OCI-LY3 (cell line): ENCODE measurements at regions not wholly inside any gene's neighbourhood (a gene's known extent, or its start where the extent isn't known, plus 50 kb on each side); places are given as distances from the start of the nearest gene placed in this dataset.
A peak's percentile ranks its signal among the peaks of the same experiment; 100 is the strongest.

Source experiments
- H2AFZ ChIP-seq: fragments of 200-600, 300-600 bp; shearing (Covaris generic); 2 replicates; pipeline ENCODE4 v1.6.0; 2014; ENCODE audit warnings: antibody characterized with exemption, low read depth, low read length
- H3K27ac ChIP-seq: fragments of 200-600, 300-600 bp; sonication (generic); 2 replicates; pipeline ENCODE4 v1.5.1; 2014; ENCODE audit warnings: mild to moderate bottlenecking, low read length, moderate library complexity, mixed read lengths
- H3K27me3 ChIP-seq: fragments of 200-600, 300-600 bp; sonication (generic); 2 replicates; pipeline ENCODE4 v1.6.1; 2014; ENCODE audit warnings: low read depth, low read length, mixed read lengths
- H3K36me3 ChIP-seq: fragments of 200-600, 300-600 bp; sonication (generic); replicated peaks from 2 replicates; pipeline ENCODE3; 2014; ENCODE audit warnings: low read depth, low read length, mixed read lengths
- H3K4me1 ChIP-seq: fragments of 300-600, 200-600 bp; sonication (generic); 2 replicates; pipeline ENCODE4 v1.6.1; 2014; ENCODE audit warnings: low read length, mixed read lengths
- H3K4me2 ChIP-seq: fragments of 200-600, 300-600 bp; sonication (generic); 2 replicates; pipeline ENCODE4 v1.6.1; 2014; ENCODE audit warnings: low read length, mixed read lengths
- H3K4me3 ChIP-seq: fragments of 300-600, 200-600 bp; sonication (generic); 2 replicates; pipeline ENCODE4 v1.5.1; 2014; ENCODE audit warnings: antibody characterized with exemption, mild to moderate bottlenecking, low read length, moderate library complexity
- H3K79me2 ChIP-seq: fragments of 300-600, 200-600 bp; shearing (Covaris generic); 2 replicates; pipeline ENCODE4 v1.6.1; 2014; ENCODE audit warnings: mild to moderate bottlenecking, low read length, mixed read lengths
- H3K9ac ChIP-seq: fragments of 300-600, 200-600 bp; shearing (Covaris generic); 2 replicates; pipeline ENCODE4 v1.6.0; 2014; ENCODE audit warnings: mild to moderate bottlenecking, low read length, moderate library complexity
- H3K9me3 ChIP-seq: fragments of 200-600, 300-600 bp; shearing (Covaris generic); 2 replicates; pipeline ENCODE4 v1.6.1; 2014; ENCODE audit warnings: low read length, mixed read lengths; ENCODE audit not compliant: insufficient read depth
- H4K20me1 ChIP-seq: fragments of 200-600, 300-600 bp; sonication (generic); 2 replicates; pipeline ENCODE4 v1.6.1; 2016; ENCODE audit warnings: low read length, mixed read lengths; ENCODE audit not compliant: insufficient read depth
- CTCF ChIP-seq: fragments of 200-600, 300-600 bp; sonication (generic); IDR thresholded peaks from 2 replicates; pipeline ENCODE4 v1.5.1; 2014; ENCODE audit warnings: antibody characterized with exemption, low read length, low read depth
- EZH2phosphoT487 ChIP-seq: fragments of 200-600 bp; shearing (Covaris generic); IDR thresholded peaks from 2 replicates; pipeline ENCODE4 v1.6.1; 2018; ENCODE audit warnings: antibody characterized with exemption, mixed run types, low read depth

- peaks cover 4% of the 10 kb centered on the region for H3K36me3 ChIP-seq
- 0 out of 2 replicates have a peak, but pooled peaks cover 7% of the 10 kb centered on the region for H3K9me3 ChIP-seq
- no peaks in the 10 kb centered on the region for H3K4me1 ChIP-seq
- no peak overlapping the region for H3K9ac ChIP-seq
- H3K4me2 ChIP-seq: no peak overlapping the region
- H4K20me1 ChIP-seq: no peaks in the 10 kb centered on the region
- H3K27me3 ChIP-seq: no peaks in the 10 kb centered on the region
- H3K79me2 ChIP-seq: no peaks in the 10 kb centered on the region
- no peak overlapping the region for H3K4me3 ChIP-seq
- H2AFZ ChIP-seq: no peak overlapping the region
- H3K27ac ChIP-seq: no peak overlapping the region
- TF ChIP-seq CTCF (no peak), EZH2phosphoT487 (no peak)
Measured at GRCh38 chr17:12369065-12369464, 296.6 kb upstream of the MYOCD start.

GRCh38 chr17:12376276-12376675 is 289.4 kb upstream of the MYOCD start:
- no peaks in the 10 kb centered on the region for H3K4me1 ChIP-seq
- TF ChIP-seq CTCF (no peak), EZH2phosphoT487 (no peak)
- no peak overlapping the region for H3K4me2 ChIP-seq

GRCh38 chr17:12386225-12386624 is 279.5 kb upstream of the MYOCD start:
- H3K79me2 ChIP-seq: no peaks in the 10 kb centered on the region

More at GRCh38 chr17:12376276-12376675, 289.4 kb upstream of the MYOCD start:
- Histone ChIP-seq H4K20me1 (no peaks in the 10 kb centered on the region), H3K36me3 (no peaks in the 10 kb centered on the region), H3K9me3 (no peaks in the 10 kb centered on the region), H3K4me3 (no peak overlapping the region), H3K79me2 (no peaks in the 10 kb centered on the region), H3K9ac (no peak overlapping the region), H2AFZ (0 out of 2 replicates have a peak overlapping the region, but pooled peaks have one; percentile 54), H3K27ac (no peak overlapping the region), H3K27me3 (no peaks in the 10 kb centered on the region)

GRCh38 chr17:12388226-12388625 is 277.5 kb upstream of the MYOCD start:
- H2AFZ ChIP-seq: no peak overlapping the region
- H3K36me3 ChIP-seq: no peaks in the 10 kb centered on the region
- no peak overlapping the region for H3K9ac ChIP-seq
- no peak overlapping the region for H3K4me3 ChIP-seq
- H3K27me3 ChIP-seq: no peaks in the 10 kb centered on the region
- no peaks in the 10 kb centered on the region for H3K4me1 ChIP-seq
- no peaks in the 10 kb centered on the region for H3K9me3 ChIP-seq
- no peak overlapping the region for H3K4me2 ChIP-seq
- H4K20me1 ChIP-seq: no peaks in the 10 kb centered on the region
- no peak for TF ChIP-seq CTCF
- H3K79me2 ChIP-seq: no peaks in the 10 kb centered on the region
- no peak overlapping the region for H3K27ac ChIP-seq

More at GRCh38 chr17:12386225-12386624, 279.5 kb upstream of the MYOCD start:
- H3K4me1 ChIP-seq: no peaks in the 10 kb centered on the region
- no peaks in the 10 kb centered on the region for H4K20me1 ChIP-seq
- H3K9ac ChIP-seq: no peak overlapping the region
- TF ChIP-seq EZH2phosphoT487 (no peak), CTCF (no peak)
- no peaks in the 10 kb centered on the region for H3K9me3 ChIP-seq
- H3K4me3 ChIP-seq: no peak overlapping the region
- H3K27ac ChIP-seq: no peak overlapping the region
- no peaks in the 10 kb centered on the region for H3K36me3 ChIP-seq
- no peaks in the 10 kb centered on the region for H3K27me3 ChIP-seq
- no peak overlapping the region for H2AFZ ChIP-seq
- H3K4me2 ChIP-seq: no peak overlapping the region
